Stomach smooth muscle (tissue), 2 donors: ENCODE measurements at regions not wholly inside any gene's neighbourhood (a gene's known extent, or its start where the extent isn't known, plus 50 kb on each side); places are given as distances from the start of the nearest gene placed in this dataset.

Source experiments
- H3K27ac ChIP-seq: one replicate; pipeline ENCODE4 v1.7.0; 2013; ENCODE audit warnings: mild to moderate bottlenecking, low read length, inconsistent platforms
- H3K27me3 ChIP-seq, 2 donors: one replicate each; pipeline ENCODE4 v1.7.0; 2013; ENCODE audit warnings: low read length in 2 of 2; ENCODE audit not compliant: insufficient read depth in 2 of 2, control insufficient read depth in 1 of 2
- H3K36me3 ChIP-seq, 2 donors: one replicate each; pipeline ENCODE4 v1.7.0; 2013; ENCODE audit warnings: low read length in 2 of 2; ENCODE audit not compliant: control insufficient read depth in 2 of 2, insufficient read depth in 2 of 2
- H3K4me1 ChIP-seq: one replicate; pipeline ENCODE4 v1.7.0; 2013; ENCODE audit warnings: low read length; ENCODE audit not compliant: control insufficient read depth, insufficient read depth
- H3K4me3 ChIP-seq, 2 donors: one replicate each; pipeline ENCODE4 v1.7.0; 2013; ENCODE audit warnings: low read length in 2 of 2
- H3K9ac ChIP-seq, 2 donors: one replicate each; pipeline ENCODE4 v1.7.0; 2013; ENCODE audit warnings: low read length in 2 of 2, mild to moderate bottlenecking in 1 of 2
- H3K9me3 ChIP-seq, 2 donors: one replicate each; pipeline ENCODE4 v1.7.0; 2013; ENCODE audit warnings: low read length in 2 of 2; ENCODE audit not compliant: control insufficient read depth in 2 of 2
- donor health status: healthy.
- donor health status: Pancreatic carcinoma.

- Histone ChIP-seq H3K27ac (no peak overlapping the region), H3K4me1 (peaks cover 3% of the 10 kb centered on the region), H3K9me3 (no peaks in the 10 kb centered on the region), H3K36me3 (no peaks in the 10 kb centered on the region), H3K4me3 (no peak overlapping the region), H3K9ac (no peak overlapping the region), H3K27me3 (no peaks in the 10 kb centered on the region)
Measured at GRCh38 chr6:18586133-18586532, 199.0 kb downstream of the RNF144B start.

GRCh38 chr6:18595774-18596530, 208.8 kb downstream of the RNF144B start:
- Histone ChIP-seq H3K27ac (no peak overlapping the region), H3K4me1 (no peaks in the 10 kb centered on the region), H3K9me3 (no peaks in the 10 kb centered on the region), H3K27me3 (no peaks in the 10 kb centered on the region), H3K4me3 (peak overlapping the region in 1 of 2 donors; percentile 24), H3K9ac (peak overlapping the region; percentile 2 to 39), H3K36me3 (no peaks in the 10 kb centered on the region)

- H3K4me3 ChIP-seq, result peak overlapping the region in 1 of 2 donors; percentile 3
- H3K4me1 ChIP-seq, result no peaks in the 10 kb centered on the region
- no peaks in the 10 kb centered on the region for H3K36me3 ChIP-seq
- H3K9ac ChIP-seq, result peak overlapping the region in 1 of 2 donors; percentile 39
- no peaks in the 10 kb centered on the region for H3K9me3 ChIP-seq
- H3K27me3 ChIP-seq, result peaks cover 0 to 1% of the 10 kb centered on the region in 2 donors
- H3K27ac ChIP-seq, result no peak overlapping the region
Measured at GRCh38 chr6:18596531-18596835, 209.3 kb downstream of the RNF144B start.

- Histone ChIP-seq H3K9ac (no peak overlapping the region), H3K4me3 (no peak overlapping the region), H3K27me3 (peaks cover 0 to 3% of the 10 kb centered on the region in 2 donors), H3K4me1 (no peaks in the 10 kb centered on the region), H3K9me3 (no peaks in the 10 kb centered on the region), H3K36me3 (no peaks in the 10 kb centered on the region), H3K27ac (no peak overlapping the region)
Measured at GRCh38 chr6:18598551-18599264, 211.6 kb downstream of the RNF144B start.

GRCh38 chr6:18600255-18600654, 213.1 kb downstream of the RNF144B start:
- no peaks in the 10 kb centered on the region for H3K36me3 ChIP-seq
- H3K27ac ChIP-seq, result no peak overlapping the region
- H3K4me1 ChIP-seq, result no peaks in the 10 kb centered on the region
- no peak overlapping the region for H3K4me3 ChIP-seq
- peaks cover 0 to 3% of the 10 kb centered on the region in 2 donors for H3K27me3 ChIP-seq
- H3K9me3 ChIP-seq, result no peaks in the 10 kb centered on the region
- no peak overlapping the region for H3K9ac ChIP-seq

GRCh38 chr6:18601516-18602020, 214.4 kb downstream of the RNF144B start:
- Histone ChIP-seq H3K4me1 (no peaks in the 10 kb centered on the region), H3K9me3 (no peaks in the 10 kb centered on the region), H3K27me3 (peaks cover 0 to 3% of the 10 kb centered on the region in 2 donors), H3K9ac (no peak overlapping the region), H3K36me3 (no peaks in the 10 kb centered on the region), H3K27ac (no peak overlapping the region), H3K4me3 (no peak overlapping the region)

GRCh38 chr6:18602931-18603330, 215.8 kb downstream of the RNF144B start:
- H3K4me3 ChIP-seq, result no peak overlapping the region
- no peaks in the 10 kb centered on the region for H3K9me3 ChIP-seq
- H3K27me3 ChIP-seq, result peaks cover 0 to 3% of the 10 kb centered on the region in 2 donors
- H3K4me1 ChIP-seq, result no peaks in the 10 kb centered on the region
- no peak overlapping the region for H3K27ac ChIP-seq
- H3K36me3 ChIP-seq, result no peaks in the 10 kb centered on the region
- H3K9ac ChIP-seq, result no peak overlapping the region

GRCh38 chr6:18603361-18603760, 216.2 kb downstream of the RNF144B start:
- H3K27me3 ChIP-seq, result peaks cover 0 to 3% of the 10 kb centered on the region in 2 donors
- H3K4me3 ChIP-seq, result no peak overlapping the region
- H3K4me1 ChIP-seq, result no peaks in the 10 kb centered on the region
- H3K27ac ChIP-seq, result no peak overlapping the region
- no peaks in the 10 kb centered on the region for H3K36me3 ChIP-seq
- no peak overlapping the region for H3K9ac ChIP-seq
- no peaks in the 10 kb centered on the region for H3K9me3 ChIP-seq

- Histone ChIP-seq H3K27me3 (peaks cover 0 to 3% of the 10 kb centered on the region in 2 donors), H3K4me1 (no peaks in the 10 kb centered on the region), H3K9ac (no peak overlapping the region), H3K27ac (no peak overlapping the region), H3K9me3 (no peaks in the 10 kb centered on the region), H3K36me3 (no peaks in the 10 kb centered on the region), H3K4me3 (no peak overlapping the region)
Measured at GRCh38 chr6:18605841-18606240, 218.7 kb downstream of the RNF144B start.

- Histone ChIP-seq H3K27me3 (no peaks in the 10 kb centered on the region), H3K4me3 (no peak overlapping the region), H3K4me1 (no peaks in the 10 kb centered on the region), H3K27ac (no peak overlapping the region), H3K36me3 (no peaks in the 10 kb centered on the region), H3K9ac (no peak overlapping the region), H3K9me3 (no peaks in the 10 kb centered on the region)
Measured at GRCh38 chr6:18609715-18610114, 222.6 kb downstream of the RNF144B start.
